Gastrocnemius medialis (tissue), 4 donors: ENCODE measurements at regions not wholly inside any gene's neighbourhood (a gene's known extent, or its start where the extent isn't known, plus 50 kb on each side); places are given as distances from the start of the nearest gene placed in this dataset.

Source experiments
- POLR2A ChIP-seq, 2 donors: fragments of 450-650 bp; IDR thresholded peaks; one replicate each; pipeline ENCODE4 v1.6.1; 2017; ENCODE audit warnings: antibody characterized with exemption in 2 of 2, mild to moderate bottlenecking in 2 of 2, moderate library complexity in 2 of 2
- TF ChIP-seq, protein P1 (sequence below), 5 experiments: fragments of 450-650 bp in 3 of 5; fragments of 200-600 bp in 2 of 5; sonication (generic) in 2 of 5; IDR thresholded peaks in 4 of 5; conservative IDR thresholded peaks in 1 of 5; 1 replicate in 4 of 5; 2 replicates in 1 of 5; pipeline ENCODE4 v1.5.1; 2016 to 2019; ENCODE audit warnings: antibody characterized with exemption in 5 of 5, mild to moderate bottlenecking in 3 of 5, moderate library complexity in 3 of 5

DNA sequence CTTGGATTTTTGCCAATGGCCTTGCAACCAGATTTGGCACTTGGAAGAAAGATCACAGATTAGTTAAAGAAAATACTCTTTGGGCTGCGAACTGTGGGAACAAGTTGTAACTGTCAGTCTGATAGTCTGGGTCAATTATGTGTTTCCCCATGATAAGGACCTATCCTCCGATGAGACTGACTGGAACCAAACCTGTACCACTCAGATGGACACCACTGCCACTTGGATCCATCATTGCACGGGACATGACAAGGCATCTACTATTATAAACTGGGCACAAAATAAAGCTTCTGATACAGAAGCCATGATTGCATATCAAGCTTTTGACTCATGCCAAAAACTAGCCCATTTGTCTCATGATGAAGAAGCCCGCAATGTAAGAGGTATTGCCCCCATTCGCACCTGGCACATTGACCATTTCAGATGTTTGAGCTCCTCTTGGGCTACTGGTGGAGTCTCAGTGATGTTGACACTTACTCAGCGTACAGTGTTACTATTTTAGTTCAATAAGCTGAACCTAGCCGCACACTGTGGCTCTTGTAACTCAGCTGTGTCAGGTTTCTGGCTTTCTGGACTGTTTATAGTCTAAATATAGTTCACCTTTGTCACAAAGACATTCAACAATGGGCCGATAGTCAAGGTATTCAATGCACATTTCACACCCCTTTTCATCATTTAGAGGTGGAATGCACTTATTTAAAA lies 179.8 kb upstream of the RBBP8 start:
- TF ChIP-seq, protein P1, sequence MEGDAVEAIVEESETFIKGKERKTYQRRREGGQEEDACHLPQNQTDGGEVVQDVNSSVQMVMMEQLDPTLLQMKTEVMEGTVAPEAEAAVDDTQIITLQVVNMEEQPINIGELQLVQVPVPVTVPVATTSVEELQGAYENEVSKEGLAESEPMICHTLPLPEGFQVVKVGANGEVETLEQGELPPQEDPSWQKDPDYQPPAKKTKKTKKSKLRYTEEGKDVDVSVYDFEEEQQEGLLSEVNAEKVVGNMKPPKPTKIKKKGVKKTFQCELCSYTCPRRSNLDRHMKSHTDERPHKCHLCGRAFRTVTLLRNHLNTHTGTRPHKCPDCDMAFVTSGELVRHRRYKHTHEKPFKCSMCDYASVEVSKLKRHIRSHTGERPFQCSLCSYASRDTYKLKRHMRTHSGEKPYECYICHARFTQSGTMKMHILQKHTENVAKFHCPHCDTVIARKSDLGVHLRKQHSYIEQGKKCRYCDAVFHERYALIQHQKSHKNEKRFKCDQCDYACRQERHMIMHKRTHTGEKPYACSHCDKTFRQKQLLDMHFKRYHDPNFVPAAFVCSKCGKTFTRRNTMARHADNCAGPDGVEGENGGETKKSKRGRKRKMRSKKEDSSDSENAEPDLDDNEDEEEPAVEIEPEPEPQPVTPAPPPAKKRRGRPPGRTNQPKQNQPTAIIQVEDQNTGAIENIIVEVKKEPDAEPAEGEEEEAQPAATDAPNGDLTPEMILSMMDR (IDR thresholded peaks at IDR 0.05 in 4 of 5, conservative IDR thresholded peaks at IDR 0.05 in 1 of 5), result no peak
- no peak for TF ChIP-seq POLR2A (IDR thresholded peaks at IDR 0.05)
